Head of caudate nucleus (tissue), 42 donors: ENCODE measurements at regions not wholly inside any gene's neighbourhood (a gene's known extent, or its start where the extent isn't known, plus 50 kb on each side); places are given as distances from the start of the nearest gene placed in this dataset.

Source experiments
- DNase-seq, 42 donors: peaks; one replicate each; pipeline versions ENCODE4 v3.0.0 to v3.0.0-alpha.2; 2020 to 2021; ENCODE audit warnings: mixed read lengths in 7 of 42
- intact Hi-C: fragments of 100-400 bp; cut with DNase I; formaldehyde crosslinking; loops from one replicate; pipeline ENCODE4 v1.15.0; 2022

DNA sequence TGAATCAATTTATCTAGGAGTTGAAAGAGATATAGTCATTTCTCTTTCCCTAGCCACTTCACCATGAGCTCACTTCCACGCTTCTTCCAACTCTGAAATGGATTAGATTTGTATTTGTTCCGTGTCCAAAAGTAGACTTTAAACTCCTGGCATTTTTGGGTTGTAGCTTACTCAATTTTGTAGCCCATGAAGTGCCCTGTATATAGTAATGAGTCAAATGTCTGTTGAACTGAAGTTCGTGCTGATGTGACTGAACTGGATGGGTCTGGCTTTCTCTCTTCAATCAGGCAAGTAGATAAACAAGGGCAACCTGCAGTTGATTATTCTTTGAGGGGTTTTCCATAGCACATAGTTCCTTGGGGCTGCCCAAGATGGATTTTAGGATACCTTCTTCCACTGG lies 450.6 kb downstream of the SH2D1A start:
- DNase-seq, result no peak
- intact Hi-C loops, result no loop called here

DNA sequence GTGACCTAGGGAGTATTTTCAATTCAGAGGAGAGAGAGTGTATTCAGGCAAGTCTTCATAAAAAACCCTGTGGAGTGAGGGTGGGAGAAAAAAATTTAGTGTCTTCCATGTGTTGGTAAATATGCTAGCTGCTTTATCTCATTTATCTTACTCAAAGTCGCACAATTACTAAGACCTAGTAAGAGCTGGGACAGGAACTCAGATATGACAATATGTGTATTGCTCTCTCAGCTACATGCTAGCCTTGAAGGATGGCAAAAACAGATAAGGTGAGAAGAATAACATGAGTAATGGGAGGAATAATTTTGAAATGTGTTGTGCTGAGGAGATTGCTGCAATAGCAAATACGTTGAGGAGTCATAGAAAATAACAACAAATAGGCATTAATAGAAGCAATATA lies 458.6 kb downstream of the SH2D1A start:
- intact Hi-C loops, result no loop called here
- DNase-seq, result no peak

DNA sequence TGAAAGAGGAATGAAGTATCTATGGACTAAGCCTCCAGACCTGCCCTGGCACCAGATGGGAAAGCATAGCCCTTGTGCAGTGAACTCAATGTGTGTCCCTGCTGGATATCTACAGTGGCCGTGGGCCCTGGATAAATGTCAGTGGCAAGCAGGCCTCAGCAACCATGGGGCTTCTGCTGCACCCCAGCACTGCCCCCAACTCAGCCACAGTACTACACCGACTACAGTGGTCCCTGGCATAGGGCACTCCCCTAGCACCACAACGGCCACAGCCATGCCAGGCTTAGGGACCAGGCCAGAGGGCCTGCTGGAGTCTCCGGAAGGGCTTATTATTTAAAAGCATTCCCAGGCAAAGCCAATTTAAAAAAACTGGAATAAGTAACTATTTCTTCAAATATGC lies 459.1 kb downstream of the SH2D1A start:
- DNase-seq, result no peak
- intact Hi-C loops, result no loop called here

DNA sequence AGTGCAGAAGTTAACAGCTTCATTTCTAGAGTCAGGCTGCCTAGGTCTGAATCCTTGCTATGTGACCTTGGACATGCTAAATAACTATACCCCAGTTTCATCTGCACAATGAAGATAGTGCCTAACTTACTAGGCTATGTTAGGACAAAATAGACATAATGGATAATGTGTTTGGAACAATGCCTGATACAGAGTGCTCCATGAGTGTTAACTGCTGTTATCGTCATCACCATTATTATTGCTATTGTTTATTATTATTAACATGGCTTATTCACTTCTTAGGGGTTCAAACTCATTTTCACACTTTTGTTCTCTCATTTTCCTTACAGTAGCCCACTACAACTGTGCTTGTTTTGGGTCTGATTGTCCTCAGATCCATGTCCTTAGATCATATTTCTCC lies 467.7 kb downstream of the SH2D1A start:
- intact Hi-C loops, result no loop called here
- DNase-seq, result no peak

DNA sequence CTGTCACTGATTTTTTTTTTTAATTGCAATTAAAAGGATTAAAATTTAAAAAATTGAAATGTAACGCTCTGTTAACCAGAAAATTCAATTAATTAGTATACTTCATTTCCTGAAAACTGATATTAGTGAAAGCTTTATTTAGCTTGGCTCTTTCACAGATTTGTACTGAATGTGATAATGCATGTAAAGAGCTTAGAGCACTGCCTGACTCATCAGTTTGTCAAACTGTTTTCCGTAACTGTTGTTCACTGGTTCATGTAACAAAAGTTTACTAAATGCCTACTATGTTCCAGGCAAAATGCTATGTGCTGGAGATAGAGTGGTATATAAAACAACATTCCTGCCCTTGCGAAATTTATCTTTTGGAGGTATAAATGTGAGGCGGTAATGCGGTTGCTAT lies 471.7 kb downstream of the SH2D1A start:
- intact Hi-C loops, result no loop called here

DNA sequence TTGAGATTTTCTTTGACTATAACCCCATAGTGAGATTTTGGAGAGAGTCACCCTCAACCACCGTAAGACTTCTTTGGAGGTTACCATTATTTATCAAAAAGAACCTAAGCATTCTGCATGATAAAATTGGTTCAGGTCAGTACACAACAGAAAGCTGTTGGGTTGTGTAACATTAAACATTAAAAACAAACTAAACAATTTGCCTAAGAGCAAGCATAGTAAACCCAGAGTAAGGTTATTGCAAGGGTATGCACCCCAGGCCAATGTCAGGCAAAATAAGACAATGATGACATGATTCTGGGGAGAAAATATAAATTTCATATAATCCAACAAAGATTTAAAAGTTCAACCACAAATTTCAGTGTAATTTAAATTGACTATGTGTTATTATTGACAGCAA lies 472.4 kb downstream of the SH2D1A start:
- intact Hi-C loops, result no loop called here
- no peak for DNase-seq

More for the DNA sequence above, 471.7 kb downstream of the SH2D1A start:
- no peak for DNase-seq

DNA sequence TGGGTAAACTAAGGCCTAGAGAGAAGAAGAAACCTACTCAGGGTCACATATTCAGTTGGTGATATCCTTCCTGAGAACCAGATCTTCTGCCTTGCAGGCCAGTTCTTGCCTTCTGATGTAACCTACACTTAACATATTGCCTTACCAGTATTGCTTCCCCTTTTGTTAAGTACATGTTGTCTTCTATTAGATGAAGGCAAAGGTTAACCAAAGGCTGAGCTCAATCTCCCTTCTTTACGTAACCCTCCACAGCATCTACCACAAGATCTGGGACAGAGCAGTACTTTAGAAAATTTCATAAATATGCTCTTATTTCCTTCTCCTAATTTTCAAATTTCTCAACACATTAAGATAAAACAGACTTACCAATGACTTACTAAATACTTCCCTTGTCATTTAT lies 474.4 kb downstream of the SH2D1A start:
- intact Hi-C loops, result no loop called here
- no peak for DNase-seq

DNA sequence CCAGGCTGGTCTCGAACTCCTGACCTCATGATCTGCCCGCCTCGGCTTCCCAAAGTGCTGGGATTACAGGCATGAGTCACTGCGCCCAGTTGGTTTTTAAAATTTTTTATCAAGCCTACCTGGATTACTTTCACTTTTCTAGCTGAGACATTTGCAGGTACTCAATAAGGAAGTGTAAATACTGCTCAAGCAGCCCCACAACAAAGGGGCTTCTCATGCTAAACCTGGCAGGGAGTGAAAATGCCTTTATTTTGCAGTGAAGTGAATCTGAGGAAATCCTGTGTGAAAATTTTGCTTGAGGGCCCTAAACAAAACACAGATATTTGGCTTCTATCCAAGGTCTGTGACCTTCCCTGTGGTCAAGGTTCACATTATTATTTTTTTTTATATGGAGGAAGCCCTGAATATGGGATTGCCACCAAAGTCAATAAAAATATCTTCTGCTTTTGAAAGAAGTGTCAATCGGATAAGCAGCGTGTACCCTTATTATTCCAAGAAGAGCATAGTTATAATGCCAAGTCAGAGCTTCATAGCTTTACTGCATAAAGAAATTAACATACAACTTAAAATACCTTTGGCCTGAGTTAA lies 481.0 kb downstream of the SH2D1A start:
- intact Hi-C loops, result no loop called here

DNA sequence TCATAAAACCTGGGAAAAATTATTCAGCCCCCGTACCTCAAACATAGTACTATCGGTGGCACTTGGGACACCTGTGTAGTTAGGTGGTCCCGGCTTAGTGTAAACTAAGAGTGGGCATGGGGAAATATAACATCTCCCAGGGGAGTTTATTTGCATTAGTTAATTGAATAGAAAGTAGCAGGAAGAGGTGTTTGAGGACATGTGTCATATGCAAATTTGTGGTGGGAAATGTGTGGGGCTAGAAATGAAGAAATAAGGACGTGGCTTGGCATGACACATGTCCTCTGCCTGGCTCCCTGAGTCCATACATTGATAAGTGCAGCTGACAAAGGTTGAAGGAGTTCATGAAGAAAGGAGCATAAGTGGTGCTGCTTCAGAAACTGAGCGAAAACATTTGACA lies 483.6 kb downstream of the SH2D1A start:
- intact Hi-C loops, result no loop called here
- DNase-seq, result no peak

More for the DNA sequence above, 481.0 kb downstream of the SH2D1A start:
- no peak for DNase-seq

DNA sequence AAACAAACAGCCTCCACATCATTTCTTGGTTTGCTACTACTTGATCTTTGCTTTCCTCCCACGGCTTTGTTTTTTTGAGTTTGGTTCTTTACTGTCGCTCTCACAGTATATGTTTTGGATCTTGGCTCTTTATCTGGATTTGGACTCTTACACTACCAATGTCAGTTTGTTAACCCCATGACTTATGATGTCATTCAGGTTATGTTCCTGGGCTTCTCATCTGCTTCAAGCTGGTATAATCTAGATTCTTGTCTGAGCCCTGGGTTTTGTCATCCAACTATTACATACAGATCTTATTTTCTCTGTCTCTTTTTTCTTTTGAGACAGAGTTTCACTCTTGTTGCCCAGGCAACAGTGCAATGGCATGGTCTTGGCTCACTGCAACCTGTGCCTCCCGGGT lies 482.9 kb upstream of the TEX13C start:
- no peak for DNase-seq

DNA sequence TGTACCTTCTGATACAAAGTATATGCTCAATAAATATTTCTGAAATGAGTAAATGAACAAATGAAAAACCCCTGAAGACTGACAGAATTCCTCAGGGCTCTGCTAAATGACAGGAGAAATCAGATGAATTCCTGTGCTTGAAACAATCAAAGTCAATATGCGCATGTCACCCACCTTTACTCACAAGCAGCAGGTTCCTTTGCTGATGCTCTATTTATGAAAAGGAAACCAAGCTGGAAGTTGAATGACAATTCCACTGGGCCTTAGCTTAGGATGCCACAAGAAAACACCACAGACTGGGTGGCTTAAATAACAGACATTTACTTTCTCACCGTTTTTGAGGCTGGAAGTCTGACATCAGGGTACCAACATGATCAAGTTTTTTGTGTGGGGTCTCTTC lies 477.5 kb upstream of the TEX13C start:
- intact Hi-C loops, result no loop called here
- DNase-seq, result no peak

More for the DNA sequence above, 482.9 kb upstream of the TEX13C start:
- intact Hi-C loops, result no loop called here

DNA sequence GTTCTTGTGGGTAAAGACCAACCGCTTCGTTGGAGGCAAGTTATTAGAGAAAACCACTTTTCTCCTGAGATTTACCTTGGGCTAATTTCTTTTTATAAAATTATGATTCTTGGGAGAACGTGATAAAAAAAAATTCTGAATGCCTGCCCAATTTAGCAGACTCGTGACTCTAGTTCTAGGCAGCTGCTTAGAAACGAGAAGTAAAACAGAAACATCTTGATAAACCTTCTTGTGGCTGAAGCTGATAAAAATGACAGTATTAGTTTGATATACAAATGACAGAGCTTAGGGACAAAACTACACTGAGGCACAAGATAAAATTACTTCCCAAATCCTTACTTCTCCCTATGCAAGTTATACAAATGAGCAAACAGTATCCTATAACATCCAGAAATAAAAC lies 458.9 kb upstream of the TEX13C start:
- no peak for DNase-seq
- intact Hi-C loops, result no loop called here

DNA sequence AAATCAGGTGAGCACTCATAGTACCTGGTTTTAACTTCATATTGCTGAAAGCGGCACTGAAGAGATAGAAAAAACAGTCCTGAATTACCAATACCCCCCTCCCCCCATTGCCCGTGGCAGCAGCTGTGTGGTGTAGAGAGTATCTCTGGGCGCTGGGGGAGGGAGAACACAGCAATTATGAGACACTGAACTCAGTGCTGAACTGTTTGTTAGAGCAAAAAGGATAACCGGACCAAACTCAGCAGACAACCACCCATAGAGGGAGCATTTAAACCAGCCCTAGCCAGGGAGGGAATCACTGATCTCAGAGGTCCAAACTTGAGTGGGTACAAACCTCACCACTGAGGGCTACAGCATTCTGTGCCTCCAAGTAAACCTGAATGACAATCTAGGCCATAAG lies 457.4 kb upstream of the TEX13C start:
- intact Hi-C loops, result no loop called here
- DNase-seq, result no peak

DNA sequence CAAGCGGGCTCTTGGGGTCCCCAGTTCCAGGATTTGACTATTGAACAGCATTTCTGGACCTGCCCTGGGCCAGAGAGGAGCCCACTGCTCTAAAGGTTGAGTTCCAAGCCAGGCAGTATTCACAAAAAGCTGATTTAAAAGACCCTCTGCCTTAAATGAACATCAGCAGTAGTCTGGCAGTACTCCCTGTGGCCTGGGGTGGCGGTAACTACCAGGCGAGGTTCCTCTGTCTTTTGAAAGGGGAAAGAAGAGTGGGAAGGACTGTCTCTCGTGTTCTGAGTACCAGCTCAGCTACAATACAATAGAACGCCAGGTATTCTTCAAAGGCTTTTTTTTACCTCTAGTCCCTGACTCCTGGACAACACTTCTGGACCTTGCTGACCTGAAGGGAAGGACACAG lies 456.4 kb upstream of the TEX13C start:
- no peak for DNase-seq
- intact Hi-C loops, result no loop called here

DNA sequence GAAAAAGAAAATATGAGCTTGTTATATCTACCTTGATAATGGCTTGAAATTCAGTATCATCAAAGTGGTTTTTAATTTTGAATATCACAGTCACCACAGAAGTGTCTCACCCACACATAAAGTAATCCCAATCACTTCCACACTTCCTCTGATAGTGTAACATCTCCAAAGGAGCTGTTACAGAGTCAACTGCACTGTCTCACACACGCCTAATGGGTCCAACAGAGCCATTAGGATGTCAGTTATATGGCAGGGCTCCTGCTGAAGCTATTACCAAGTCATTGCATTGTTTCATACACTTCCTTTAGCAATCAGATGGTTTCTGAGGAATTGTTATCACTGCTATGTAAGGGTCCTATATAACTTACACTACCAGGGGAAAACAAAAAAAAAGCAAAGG lies 432.1 kb upstream of the TEX13C start:
- intact Hi-C loops, result no loop called here
- no peak for DNase-seq

DNA sequence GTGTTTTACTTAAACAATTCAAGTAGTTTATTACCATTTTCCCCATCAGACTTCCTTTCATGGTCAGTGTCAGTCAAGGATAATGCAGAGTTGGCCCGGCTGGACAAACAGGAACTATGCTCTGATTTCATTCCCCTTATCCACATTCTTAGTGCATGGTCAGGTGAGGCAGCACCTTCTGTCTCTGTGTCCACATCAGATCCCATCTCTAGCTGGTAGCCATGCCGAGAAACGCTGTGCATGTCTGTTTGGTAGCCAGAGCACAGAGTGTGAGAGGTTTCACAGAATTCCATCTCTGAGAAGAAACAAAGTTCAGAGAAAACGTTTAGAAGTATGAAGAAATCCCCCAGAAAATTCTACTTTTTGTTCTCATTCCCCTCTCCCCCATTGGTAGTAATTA lies 423.7 kb upstream of the TEX13C start:
- intact Hi-C loops, result no loop called here

DNA sequence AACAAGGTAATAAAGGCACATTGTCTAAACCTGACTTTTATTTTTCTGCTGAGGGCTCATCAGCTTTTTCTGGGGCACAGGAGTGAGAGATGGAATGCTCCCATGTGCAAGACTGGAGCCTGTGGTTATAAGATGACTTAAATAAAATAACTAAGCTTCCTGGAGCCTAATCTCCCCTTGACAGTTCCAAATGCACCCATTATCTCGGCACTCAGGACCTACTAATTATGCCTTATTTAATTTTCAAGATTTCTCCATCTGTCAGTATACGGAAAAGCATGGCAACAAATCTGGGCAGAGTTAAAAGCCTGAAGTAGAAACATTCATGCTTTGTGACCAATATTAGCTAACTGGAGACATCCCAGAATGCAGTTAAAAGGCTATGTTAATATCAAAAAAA lies 416.7 kb upstream of the TEX13C start:
- intact Hi-C loops, result no loop called here

More for the DNA sequence above, 423.7 kb upstream of the TEX13C start:
- no peak for DNase-seq

DNA sequence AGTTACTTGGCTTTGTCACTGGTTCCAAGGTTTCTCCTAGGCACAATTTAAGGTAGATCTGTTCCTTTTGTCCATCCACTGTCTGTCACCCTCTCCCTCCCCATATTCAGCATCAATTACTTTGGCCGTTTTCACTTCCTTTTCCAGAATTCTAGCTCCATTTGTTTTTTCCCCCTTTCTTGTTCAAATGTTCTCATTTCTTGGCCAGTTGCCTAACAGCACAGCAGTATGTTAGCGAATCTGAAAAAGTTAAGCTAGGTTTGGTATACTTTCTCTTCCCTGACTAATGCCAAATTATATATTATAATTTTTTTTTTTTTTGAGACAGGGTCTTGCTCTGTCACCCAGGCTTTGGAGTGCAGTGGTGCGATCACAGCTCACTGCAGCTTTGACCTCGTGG lies 409.1 kb upstream of the TEX13C start:
- no peak for DNase-seq
- intact Hi-C loops, result no loop called here

More for the DNA sequence above, 416.7 kb upstream of the TEX13C start:
- DNase-seq, result no peak

DNA sequence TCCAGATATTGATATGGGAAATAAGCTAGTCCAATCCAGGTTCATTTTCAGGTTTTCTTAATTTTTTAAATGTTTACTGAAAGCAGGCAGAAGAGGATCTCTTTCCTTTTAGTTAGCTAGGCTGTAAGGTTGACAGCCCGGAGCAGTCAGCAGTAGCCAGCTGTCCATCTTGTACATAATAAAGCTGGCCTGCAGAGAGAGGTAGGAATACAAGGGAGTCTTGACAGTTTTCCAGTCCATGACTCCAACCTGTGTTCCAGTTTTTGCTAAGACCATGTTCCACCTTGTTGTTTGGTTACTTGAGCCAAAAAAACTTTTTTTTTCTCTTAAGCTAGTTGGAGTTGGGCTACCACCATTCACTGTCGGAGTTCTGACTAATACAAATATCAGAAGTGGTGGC lies 402.7 kb upstream of the TEX13C start:
- no peak for DNase-seq
- intact Hi-C loops, result no loop called here

DNA sequence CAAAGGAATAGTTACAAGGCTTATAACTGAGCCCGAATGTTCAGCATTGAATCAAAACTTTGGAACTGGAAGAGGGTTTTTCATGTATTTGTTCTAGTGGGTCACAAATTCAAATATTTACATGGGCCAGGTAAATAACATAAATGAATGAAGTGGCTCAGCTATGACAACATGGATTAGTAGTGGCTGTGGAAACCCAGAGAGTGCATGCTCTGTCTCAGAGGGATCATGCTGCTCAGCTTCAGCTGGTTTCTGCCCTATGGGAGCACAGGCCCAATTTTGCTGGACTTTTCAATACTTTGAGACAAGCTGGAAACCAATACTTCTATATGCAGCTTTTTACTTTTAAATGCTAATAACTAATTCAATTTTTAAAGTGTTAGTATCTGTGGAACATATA lies 394.0 kb upstream of the TEX13C start:
- intact Hi-C loops, result no loop called here
- DNase-seq, result no peak

DNA sequence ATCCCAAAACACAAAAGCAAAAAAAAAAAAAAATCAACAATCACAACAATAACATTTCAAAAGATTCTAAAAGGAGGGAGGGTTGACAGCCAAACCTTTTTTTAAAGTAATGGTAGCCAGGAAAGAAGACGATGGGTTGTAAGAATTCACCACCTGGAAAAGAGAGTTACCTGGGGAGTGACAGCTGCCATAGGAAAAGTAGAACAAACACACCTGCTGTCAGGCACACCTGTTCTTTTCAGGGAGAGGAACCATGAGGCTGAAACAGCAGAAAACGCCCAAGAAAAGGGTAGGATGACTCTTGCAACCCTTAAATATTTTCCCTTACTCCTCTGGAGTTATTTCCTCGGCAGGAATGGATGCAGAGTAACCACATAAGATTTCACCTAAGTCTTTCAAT lies 388.4 kb upstream of the TEX13C start:
- DNase-seq, result no peak
- intact Hi-C loops, result no loop called here

DNA sequence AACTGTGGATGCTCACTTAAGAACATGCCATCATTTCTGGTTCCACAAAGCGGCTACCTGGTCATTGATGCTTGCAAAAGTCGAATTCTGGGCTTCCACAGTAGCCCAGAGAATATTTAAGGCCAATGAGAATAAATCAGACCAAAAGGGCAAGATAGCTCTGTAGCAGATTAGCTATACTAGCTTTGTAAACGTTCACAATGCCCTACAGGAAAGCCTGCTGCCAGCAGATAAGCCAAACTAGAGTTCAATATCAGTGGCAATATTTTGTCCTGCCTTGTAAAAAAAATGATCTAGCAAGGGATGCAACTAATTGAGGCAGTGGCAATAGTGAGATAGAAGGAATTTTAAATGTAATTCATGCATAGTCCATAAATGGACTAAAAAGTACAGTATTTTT lies 387.7 kb upstream of the TEX13C start:
- DNase-seq, result no peak
- intact Hi-C loops, result no loop called here
